Peyer's patch (tissue), 4 donors: ENCODE measurements at regions not wholly inside any gene's neighbourhood (a gene's known extent, or its start where the extent isn't known, plus 50 kb on each side); places are given as distances from the start of the nearest gene placed in this dataset.

Experiments
- DNase-seq, 3 donors: peaks; one replicate each; pipeline ENCODE4 v3.0.0-alpha.2; 2017 to 2019
- H3K27ac ChIP-seq, 4 donors: fragments of 200-600 bp; sonication (generic); one replicate each; pipeline ENCODE4 v1.5.1; 2016 to 2019
- H3K27me3 ChIP-seq, 2 donors: fragments of 200-600 bp; sonication (generic); one replicate each; pipeline ENCODE4 v1.5.1; 2019
- H3K36me3 ChIP-seq, 3 donors: fragments of 200-600 bp; sonication (generic); one replicate each; pipeline ENCODE4 v1.5.1; 2016 to 2019
- H3K4me1 ChIP-seq, 4 donors: fragments of 200-600 bp; sonication (generic); one replicate each; pipeline ENCODE4 v1.5.1; 2016 to 2019
- H3K4me3 ChIP-seq, 4 donors: fragments of 200-600 bp; sonication (generic); 1 replicate in 3 of 4; 2 replicates in 1 of 4; pipeline ENCODE4 v1.5.1; 2016 to 2019; ENCODE audit warnings: mild to moderate bottlenecking in 1 of 4
- H3K9me3 ChIP-seq, 4 donors: fragments of 200-600 bp; sonication (generic); one replicate each; pipeline ENCODE4 v1.5.1; 2016 to 2019; ENCODE audit warnings: mild to moderate bottlenecking in 1 of 4
- CTCF ChIP-seq, 6 experiments: fragments of 450-650 bp in 4 of 6; fragments of 200-600 bp in 2 of 6; sonication (generic) in 1 of 6; IDR thresholded peaks; one replicate each; pipeline ENCODE4 v1.5.1; 2017 to 2019; ENCODE audit warnings: antibody characterized with exemption in 6 of 6, mild to moderate bottlenecking in 3 of 6, moderate library complexity in 1 of 6
- POLR2A ChIP-seq, 2 donors: fragments of 450-650 bp; IDR thresholded peaks; one replicate each; pipeline ENCODE4 v1.5.1; 2017; ENCODE audit warnings: antibody characterized with exemption in 2 of 2, mild to moderate bottlenecking in 2 of 2, moderate library complexity in 2 of 2

- Histone ChIP-seq H3K4me1 (no peaks in the 10 kb centered on the region), H3K27ac (no peak overlapping the region), H3K4me3 (no peak overlapping the region), H3K36me3 (no peaks in the 10 kb centered on the region), H3K27me3 (no peaks in the 10 kb centered on the region), H3K9me3 (no peaks in the 10 kb centered on the region)
- TF ChIP-seq POLR2A (IDR thresholded peaks at IDR 0.05): no peak
- no peak for TF ChIP-seq CTCF (IDR thresholded peaks at IDR 0.05)
- no peak for DNase-seq
These were observed 151.7 kb upstream of the TOPAZ1 start for GRCh38 chr3:44090036-44090435.

GRCh38 chr3:44092497-44092896, 149.2 kb upstream of the TOPAZ1 start:
- H3K27me3 ChIP-seq: no peaks in the 10 kb centered on the region
- H3K4me3 ChIP-seq: no peak overlapping the region
- TF ChIP-seq CTCF (IDR thresholded peaks at IDR 0.05): no peak
- TF ChIP-seq POLR2A (IDR thresholded peaks at IDR 0.05): no peak
- H3K9me3 ChIP-seq: no peaks in the 10 kb centered on the region
- no peaks in the 10 kb centered on the region for H3K36me3 ChIP-seq
- H3K4me1 ChIP-seq: no peaks in the 10 kb centered on the region
- no peak overlapping the region for H3K27ac ChIP-seq
- DNase-seq: no peak

- Histone ChIP-seq H3K4me1 (no peaks in the 10 kb centered on the region), H3K4me3 (no peak overlapping the region), H3K36me3 (no peaks in the 10 kb centered on the region), H3K27me3 (no peaks in the 10 kb centered on the region), H3K27ac (no peak overlapping the region), H3K9me3 (no peaks in the 10 kb centered on the region)
- no peak for DNase-seq
- TF ChIP-seq POLR2A (IDR thresholded peaks at IDR 0.05) (no peak), CTCF (IDR thresholded peaks at IDR 0.05) (no peak)
These were observed 148.2 kb upstream of the TOPAZ1 start for GRCh38 chr3:44093531-44093930.

GRCh38 chr3:44098656-44099415, 142.8 kb upstream of the TOPAZ1 start:
- no peak for TF ChIP-seq CTCF (IDR thresholded peaks at IDR 0.05)
- TF ChIP-seq POLR2A (IDR thresholded peaks at IDR 0.05): no peak
- Histone ChIP-seq H3K4me1 (no peaks in the 10 kb centered on the region), H3K27ac (no peak overlapping the region)

GRCh38 chr3:44099566-44100297, 142.0 kb upstream of the TOPAZ1 start:
- no peaks in the 10 kb centered on the region for H3K4me1 ChIP-seq
- H3K4me3 ChIP-seq: no peak overlapping the region
- TF ChIP-seq CTCF (IDR thresholded peaks at IDR 0.05): no peak
- no peak overlapping the region for H3K27ac ChIP-seq
- no peaks in the 10 kb centered on the region for H3K27me3 ChIP-seq
- no peaks in the 10 kb centered on the region for H3K9me3 ChIP-seq
- no peaks in the 10 kb centered on the region for H3K36me3 ChIP-seq
- DNase-seq: no peak

More at GRCh38 chr3:44098656-44099415, 142.8 kb upstream of the TOPAZ1 start:
- H3K4me3 ChIP-seq: no peak overlapping the region
- DNase-seq: no peak
- no peaks in the 10 kb centered on the region for H3K36me3 ChIP-seq
- H3K27me3 ChIP-seq: no peaks in the 10 kb centered on the region
- no peaks in the 10 kb centered on the region for H3K9me3 ChIP-seq
